HepG2 (cell line): ENCODE measurements at regions not wholly inside any gene's neighbourhood (a gene's known extent, or its start where the extent isn't known, plus 50 kb on each side); places are given as distances from the start of the nearest gene placed in this dataset.

ENCODE experiments used
- ATAC-seq: fragments of 200-7000 bp; cut with Tn5 transposase; 3 replicates; pipeline ENCODE4 v1.9.1; 2020; ENCODE audit warnings: mild to moderate bottlenecking, moderate library complexity
- BruUV-seq: library from RNA; stranded (reverse); fragments of 400-500 nt; replicated peaks from 2 replicates; lab custom pipeline; 2021; lab: Mats Ljungman, UMichigan
- CTCF ChIA-PET: fragments of 300-600 bp; formaldehyde crosslinking; extraction: SDS; loops from one replicate; lab custom pipeline; 2021; ENCODE audit warnings: low total read pairs, inconsistent platforms, low intra/inter-chr PET ratio; lab: Yijun Ruan, JAX
- POLR2A ChIA-PET: fragments of 350-600 bp; sonication (Branson Sonifier 250); formaldehyde crosslinking; loops from one replicate; lab custom pipeline; 2020; ENCODE audit warnings: antibody characterized with exemption, inconsistent platforms; lab: Yijun Ruan, JAX
- DNase-seq: peaks from one replicate; pipeline ENCODE4 v3.0.0-alpha.2; 2015; ENCODE audit warnings: low spot score
- FAIRE-seq: peaks from 3 replicates; lab custom pipeline; 2011; peaks lifted over from hg19 to GRCh38; lab: Jason Lieb, UNC
- H2AFZ ChIP-seq: one replicate; pipeline ENCODE4 v1.6.1; 2011; ENCODE audit warnings: low read length, inconsistent platforms
- H3K27ac ChIP-seq: fragments of 300-600 bp; 3 replicates; pipeline ENCODE4 v1.8.0; 2011; ENCODE audit warnings: mixed run types, mild to moderate bottlenecking, mixed read lengths, low read length, inconsistent platforms; ENCODE audit not compliant: insufficient read depth; ENCODE audit errors: extremely low read length
- H3K27me3 ChIP-seq, 2 experiments: fragments of 200-600 bp in 1 of 2; 2 replicates in 1 of 2; 3 replicates in 1 of 2; pipeline versions ENCODE4 v1.6.0 to v1.8.0; 2011; ENCODE audit warnings: low read length in 2 of 2, mild to moderate bottlenecking in 2 of 2, moderate library complexity in 2 of 2, inconsistent platforms in 1 of 2; ENCODE audit not compliant: insufficient read depth in 2 of 2, control insufficient read depth in 1 of 2
- H3K36me3 ChIP-seq, 2 experiments: fragments of 200-600 bp in 1 of 2; replicated peaks in 1 of 2; 2 replicates in 1 of 2; 3 replicates in 1 of 2; pipeline versions ENCODE4 v1.5.1 to v1.8.0; 2011; ENCODE audit warnings: low read length in 2 of 2, inconsistent platforms in 1 of 2; ENCODE audit not compliant: insufficient read depth in 2 of 2, control insufficient read depth in 1 of 2
- H3K4me1 ChIP-seq: 2 replicates; pipeline ENCODE4 v1.5.1; 2012; ENCODE audit warnings: low read length, inconsistent platforms; ENCODE audit not compliant: insufficient read depth
- H3K4me2 ChIP-seq: 2 replicates; pipeline ENCODE4 v1.6.0; 2011; ENCODE audit warnings: low read depth, low read length, inconsistent platforms
- H3K4me3 ChIP-seq, 3 experiments: fragments of 200-600 bp in 1 of 3; sonication (generic), shearing (Covaris generic) in 1 of 3; replicated peaks in 1 of 3; 2 replicates each; pipeline ENCODE4 v1.5.1; 2011 to 2016; ENCODE audit warnings: low read length in 3 of 3, inconsistent platforms in 2 of 3, low read depth in 2 of 3, mild to moderate bottlenecking in 2 of 3, control low read depth in 1 of 3, mixed read lengths in 1 of 3; ENCODE audit not compliant: insufficient read depth in 1 of 3
- H3K79me2 ChIP-seq: one replicate; pipeline ENCODE4 v1.6.1; 2011; ENCODE audit warnings: low read length, inconsistent platforms; ENCODE audit not compliant: insufficient read depth
- H3K9ac ChIP-seq: 2 replicates; pipeline ENCODE4 v1.6.0; 2011; ENCODE audit warnings: mild to moderate bottlenecking, low read depth, low read length, inconsistent platforms; ENCODE audit not compliant: insufficient read depth
- H3K9me3 ChIP-seq: 2 replicates; pipeline ENCODE4 v1.5.1; 2012; ENCODE audit warnings: mild to moderate bottlenecking, low read length
- H4K20me1 ChIP-seq: 2 replicates; pipeline ENCODE4 v1.6.0; 2011; ENCODE audit warnings: inconsistent platforms, mild to moderate bottlenecking, low read length, moderate library complexity; ENCODE audit not compliant: insufficient read depth
- ARID2 ChIP-seq: sonication (generic); formaldehyde crosslinking; IDR thresholded peaks from 2 replicates; pipeline ENCODE4 v1.8.1; 2022; ENCODE audit warnings: mild to moderate bottlenecking, missing genetic modification reagents, borderline replicate concordance
- KLF16 ChIP-seq, 2 experiments: sonication (generic) in 1 of 2; formaldehyde crosslinking in 1 of 2; IDR thresholded peaks; 2 replicates each; pipeline versions ENCODE4 v1.6.1 to v1.8.0; 2016 to 2023; ENCODE audit warnings: missing genetic modification reagents in 2 of 2, missing compliant biosample characterization in 1 of 2
- MTF1 ChIP-seq: sonication (generic); formaldehyde crosslinking; IDR thresholded peaks from 2 replicates; pipeline ENCODE4 v1.5.0; 2020; ENCODE audit warnings: missing genetic modification reagents
- NR2F1 ChIP-seq, 2 experiments: fragments of 450-650 bp in 1 of 2; formaldehyde crosslinking in 1 of 2; IDR thresholded peaks; 2 replicates each; pipeline versions ENCODE4 v1.5.0 to v1.6.1; 2016 to 2020; ENCODE audit warnings: mild to moderate bottlenecking in 1 of 2, missing compliant biosample characterization in 1 of 2, missing genetic modification reagents in 1 of 2, moderate library complexity in 1 of 2
- NR2F2 ChIP-seq: IDR thresholded peaks from 2 replicates; pipeline ENCODE4 v1.6.1; 2012; ENCODE audit warnings: low read depth, inconsistent platforms, borderline replicate concordance
- SAP130 ChIP-seq: IDR thresholded peaks from 2 replicates; pipeline ENCODE4 v1.6.1; 2016; ENCODE audit warnings: low read depth
- TGIF2 ChIP-seq: IDR thresholded peaks from 2 replicates; pipeline ENCODE4 v1.6.1; 2016; ENCODE audit warnings: control low read depth, missing compliant biosample characterization
- TRIM24 ChIP-seq: sonication (generic); formaldehyde crosslinking; IDR thresholded peaks from 2 replicates; pipeline ENCODE4 v1.8.0; 2022; ENCODE audit warnings: mild to moderate bottlenecking, missing genetic modification reagents
- ZFX ChIP-seq: sonication (generic); formaldehyde crosslinking; IDR thresholded peaks from 2 replicates; pipeline ENCODE4 v1.4.0; 2020; ENCODE audit warnings: mild to moderate bottlenecking, low read depth, missing genetic modification reagents, moderate library complexity
- ZNF407 ChIP-seq: sonication (generic); formaldehyde crosslinking; IDR thresholded peaks from one replicate; pipeline ENCODE4 v1.5.1; 2020; ENCODE audit warnings: mild to moderate bottlenecking, missing genetic modification reagents; ENCODE audit errors: not compliant biosample characterization
- ZNF510 ChIP-seq: sonication (generic); formaldehyde crosslinking; IDR thresholded peaks from 2 replicates; pipeline ENCODE4 v1.4.0; 2020; ENCODE audit warnings: low read depth, mild to moderate bottlenecking, missing genetic modification reagents
- ZNF83 ChIP-seq: sonication (generic); formaldehyde crosslinking; IDR thresholded peaks from 2 replicates; pipeline ENCODE4 v1.4.0; 2020; ENCODE audit warnings: missing genetic modification reagents, mild to moderate bottlenecking, borderline replicate concordance
- WGBS: methylation state at CpG from one replicate; pipeline ENCODE4 v1.1.6; 2017; ENCODE audit warnings: low lambda C conversion rate; 5-methylcytosine and 5-hydroxymethylcytosine counted together
- in situ Hi-C: cut with HindIII; loops from 2 replicates; pipeline ENCODE4 v1.10.0; 2017; ENCODE audit warnings: low pct_unique_long_range_greater_than_20kb; ENCODE audit not compliant: extremely low pct_ligation_motif_present
- intact Hi-C: fragments of 100-400 bp; cut with micrococcal nuclease; formaldehyde crosslinking; loops from one replicate; pipeline ENCODE4 v1.10.0; 2022; ENCODE audit not compliant: unreplicated experiment

- no peak overlapping the region for H3K27ac ChIP-seq
- intact Hi-C loops (no loop called here), in situ Hi-C loops (no loop called here)
- no peaks in the 10 kb centered on the region for H4K20me1 ChIP-seq
- peaks cover 12% of the 10 kb centered on the region; the same call in 1 of the 2 replicates for H3K4me1 ChIP-seq
- H3K9me3 ChIP-seq = no peaks in the 10 kb centered on the region
- no peaks in the 10 kb centered on the region for H3K79me2 ChIP-seq
- peak overlapping the region; percentile 80 for H3K4me2 ChIP-seq
- no peaks in the 10 kb centered on the region for H3K36me3 ChIP-seq
- CTCF ChIA-PET = no interaction called here
- no peak for FAIRE-seq
- H3K4me3 ChIP-seq = peak overlapping the region; percentile 18 to 69 (median 26); a peak in 5 of 6 replicates
- H3K27me3 ChIP-seq = peaks cover 0 to 17% of the 10 kb centered on the region in 2 experiments; a peak in 3 of 5 replicates
- H3K9ac ChIP-seq = peak overlapping the region; percentile 84; the same call in 1 of the 2 replicates
- no peak overlapping the region for H2AFZ ChIP-seq
- POLR2A ChIA-PET = interaction anchor here (0.9 to 1.6 kb wide), 6 partner anchors 10 to 706 kb away, joined by 3 to 10 read pairs (median 6); partner anchors contain the start of genes CHD1L and PRKAB2
- no TSS peak for BruUV-seq
- no peak for DNase-seq
- no peak for TF ChIP-seq NR2F2
- TF ChIP-seq ZFX (CRISPR knock-in tag) = no peak
- no peak for TF ChIP-seq TGIF2 (CRISPR knock-in tag)
- no peak for TF ChIP-seq NR2F1 (CRISPR knock-in tag; IDR thresholded peaks at IDR 0.05)
- TF ChIP-seq SAP130 (CRISPR knock-in tag) = no peak
- TF ChIP-seq ZNF83 = no peak
- TF ChIP-seq TRIM24 (CRISPR knock-in tag) = no peak
- no peak for TF ChIP-seq ZNF510 (CRISPR knock-in tag)
- no peak for TF ChIP-seq KLF16 (CRISPR knock-in tag; IDR thresholded peaks at IDR 0.05)
- no peak for TF ChIP-seq ARID2 (CRISPR knock-in tag)
- no peak for TF ChIP-seq ZNF407
- TF ChIP-seq MTF1 = no peak
- WGBS = 61% methylated on average over 18 of the region's 18 CpGs
- no peak for ATAC-seq
Measured at GRCh38 chr1:147083919-147084272, 88.4 kb downstream of the PRKAB2 start.
